ENCODE measurements at regions not wholly inside any gene's neighbourhood (a gene's known extent, or its start where the extent isn't known, plus 50 kb on each side); places are given as distances from the start of the nearest gene placed in this dataset.

GRCh38 chr9:107112707-107113243 lies 170.3 kb upstream of the RAD23B start:
- H3K4me3 ChIP-seq (ENCODE audit: low read length), result no peak overlapping the region
- DNase-seq (ENCODE audit: low read depth), result no peak
- no peak for TF ChIP-seq CTCF (IDR thresholded peaks at IDR 0.05; ENCODE audit: insufficient read depth, low read depth, low read length, missing control alignments)

- H3K4me3 ChIP-seq (ENCODE audit: low read length), result no peak overlapping the region
- no peak for DNase-seq (ENCODE audit: low read depth)
- no peak for TF ChIP-seq CTCF (IDR thresholded peaks at IDR 0.05; ENCODE audit: insufficient read depth, low read depth, low read length, missing control alignments)
Measured at GRCh38 chr9:107118863-107119624, 164.0 kb upstream of the RAD23B start.

- no peak overlapping the region for H3K4me3 ChIP-seq (ENCODE audit: low read length)
- no peak for DNase-seq (ENCODE audit: low read depth)
- no peak for TF ChIP-seq CTCF (IDR thresholded peaks at IDR 0.05; ENCODE audit: insufficient read depth, low read depth, low read length, missing control alignments)
Measured at GRCh38 chr9:107119735-107120134, 163.3 kb upstream of the RAD23B start.

- DNase-seq (ENCODE audit: low read depth), result no peak
- no peak overlapping the region for H3K4me3 ChIP-seq (ENCODE audit: low read length)
- TF ChIP-seq CTCF (IDR thresholded peaks at IDR 0.05; ENCODE audit: insufficient read depth, low read depth, low read length, missing control alignments), result no peak
Measured at GRCh38 chr9:107123389-107123788, 159.7 kb upstream of the RAD23B start.

- no peak for DNase-seq (ENCODE audit: low read depth)
- no peak for TF ChIP-seq CTCF (IDR thresholded peaks at IDR 0.05; ENCODE audit: insufficient read depth, low read depth, low read length, missing control alignments)
- no peak overlapping the region for H3K4me3 ChIP-seq (ENCODE audit: low read length)
Measured at GRCh38 chr9:107127608-107128007, 155.5 kb upstream of the RAD23B start.

- TF ChIP-seq CTCF (IDR thresholded peaks at IDR 0.05; ENCODE audit: insufficient read depth, low read depth, low read length, missing control alignments), result no peak
- peak; percentile 45 for DNase-seq (ENCODE audit: low read depth)
- H3K4me3 ChIP-seq (ENCODE audit: low read length), result no peak overlapping the region
Measured at GRCh38 chr9:107131108-107131799, 151.8 kb upstream of the RAD23B start.

Data from epithelial cell of esophagus (primary cell).